GM23338 (cell line): ENCODE measurements at regions not wholly inside any gene's neighbourhood (a gene's known extent, or its start where the extent isn't known, plus 50 kb on each side); places are given as distances from the start of the nearest gene placed in this dataset.

Source experiments
- ATAC-seq: fragments of 200-7000 bp; cut with Tn5 transposase; 3 replicates; pipeline ENCODE4 v1.9.1; 2020
- DNase-seq: peaks from one replicate; pipeline ENCODE4 v3.0.0-alpha.2; 2015; ENCODE audit warnings: low spot score
- H2AFZ ChIP-seq: fragments of 200-600 bp; sonication (generic); 2 replicates; pipeline ENCODE4 v1.8.0; 2016; ENCODE audit warnings: antibody characterized with exemption, mild to moderate bottlenecking, moderate library complexity
- H3F3A ChIP-seq: fragments of 200-600 bp; sonication (generic); replicated peaks from 2 replicates; pipeline ENCODE4 v1.8.0; 2017; ENCODE audit warnings: antibody characterized with exemption, mixed run types, low read depth
- H3K27ac ChIP-seq: fragments of 200-600 bp; sonication (generic); 2 replicates; pipeline ENCODE4 v1.6.1; 2016; ENCODE audit warnings: low read depth
- H3K27me3 ChIP-seq: fragments of 200-600 bp; sonication (generic); 2 replicates; pipeline ENCODE4 v1.8.0; 2016; ENCODE audit warnings: mild to moderate bottlenecking, mixed run types, moderate library complexity; ENCODE audit not compliant: insufficient read depth
- H3K36me3 ChIP-seq: fragments of 200-600 bp; sonication (generic); 2 replicates; pipeline ENCODE4 v1.8.0; 2016; ENCODE audit warnings: mild to moderate bottlenecking; ENCODE audit not compliant: insufficient read depth
- H3K4me1 ChIP-seq: fragments of 200-600 bp; sonication (generic); 2 replicates; pipeline ENCODE4 v1.8.0; 2016; ENCODE audit warnings: mild to moderate bottlenecking, moderate library complexity; ENCODE audit not compliant: insufficient read depth
- H3K4me2 ChIP-seq: fragments of 200-600 bp; sonication (generic); 2 replicates; pipeline ENCODE4 v1.7.1; 2017; ENCODE audit warnings: mixed run types
- H3K4me3 ChIP-seq: fragments of 200-600 bp; sonication (generic); 2 replicates; pipeline ENCODE4 v1.6.1; 2016; ENCODE audit warnings: mixed run types
- H3K79me2 ChIP-seq: fragments of 200-600 bp; sonication (generic); replicated peaks from 2 replicates; pipeline ENCODE4 v1.8.0; 2017; ENCODE audit warnings: mild to moderate bottlenecking; ENCODE audit not compliant: insufficient read depth
- H3K9me2 ChIP-seq: fragments of 200-600 bp; sonication (generic); 2 replicates; pipeline ENCODE4 v1.8.0; 2017; ENCODE audit not compliant: insufficient read depth
- H4K20me1 ChIP-seq: fragments of 200-600 bp; sonication (generic); replicated peaks from 2 replicates; pipeline ENCODE4 v1.8.0; 2017; ENCODE audit warnings: mild to moderate bottlenecking; ENCODE audit not compliant: insufficient read depth
- H3K27ac Mint-ChIP-seq: 2 replicates; pipeline ENCODE4 v1.8.0; 2020; ENCODE audit warnings: inconsistent platforms, mild to moderate bottlenecking, moderate library complexity, mixed read lengths
- H3K27me3 Mint-ChIP-seq: 3 replicates; pipeline ENCODE4 v1.8.0; 2022; ENCODE audit warnings: low read depth, mild to moderate bottlenecking, moderate library complexity, mixed read lengths, inconsistent platforms; ENCODE audit not compliant: insufficient read depth, poor library complexity
- H3K36me3 Mint-ChIP-seq: 3 replicates; pipeline ENCODE4 v1.8.0; 2021; ENCODE audit warnings: low read depth, mild to moderate bottlenecking, inconsistent platforms, moderate library complexity, mixed read lengths
- H3K4me1 Mint-ChIP-seq: 3 replicates; pipeline ENCODE4 v1.8.0; 2020; ENCODE audit warnings: mild to moderate bottlenecking, inconsistent platforms, mixed read lengths
- H3K4me3 Mint-ChIP-seq: 3 replicates; pipeline ENCODE4 v1.8.0; 2021; ENCODE audit warnings: moderate library complexity, mild to moderate bottlenecking, inconsistent platforms, mixed read lengths
- H3K9me3 Mint-ChIP-seq: 3 replicates; pipeline ENCODE4 v1.8.0; 2020; ENCODE audit warnings: moderate library complexity, mild to moderate bottlenecking, inconsistent platforms, mixed read lengths
- CREB1 ChIP-seq: fragments of 250-450 bp; sonication (Bioruptor Pico); IDR thresholded peaks from 2 replicates; pipeline ENCODE4 v1.5.0; 2020; ENCODE audit warnings: low read depth, mild to moderate bottlenecking, moderate library complexity
- CTCF ChIP-seq, 2 experiments: fragments of 200-600 bp in 1 of 2; sonication (generic) in 1 of 2; conservative IDR thresholded peaks; 2 replicates each; pipeline versions ENCODE4 v1.5.1 to v1.6.1; 2016 to 2017; ENCODE audit warnings: antibody characterized with exemption in 2 of 2, low read depth in 2 of 2, mild to moderate bottlenecking in 2 of 2, moderate library complexity in 1 of 2
- ETS1 ChIP-seq: IDR thresholded peaks from 2 replicates; pipeline ENCODE4 v1.6.1; 2016; ENCODE audit warnings: antibody characterized with exemption
- EZH2 ChIP-seq: fragments of 200-600 bp; sonication (generic); IDR thresholded peaks from one replicate; pipeline ENCODE4 v1.8.0; 2017; ENCODE audit warnings: antibody characterized with exemption, mild to moderate bottlenecking, low read depth; ENCODE audit not compliant: unreplicated experiment
- EZH2phosphoT487 ChIP-seq: fragments of 200-600 bp; sonication (generic); IDR thresholded peaks from one replicate; pipeline ENCODE4 v1.8.1; 2018; ENCODE audit warnings: antibody characterized with exemption; ENCODE audit not compliant: unreplicated experiment
- JUNB ChIP-seq: IDR thresholded peaks from one replicate; pipeline ENCODE4 v1.6.1; 2016; ENCODE audit warnings: antibody characterized with exemption; ENCODE audit not compliant: unreplicated experiment
- NANOG ChIP-seq: IDR thresholded peaks from 2 replicates; pipeline ENCODE4 v1.6.1; 2016; ENCODE audit warnings: antibody characterized with exemption, borderline replicate concordance
- POLR2AphosphoS5 ChIP-seq: IDR thresholded peaks from 2 replicates; pipeline ENCODE4 v1.6.1; 2016; ENCODE audit warnings: antibody characterized with exemption, low read depth
- REST ChIP-seq: IDR thresholded peaks from one replicate; pipeline ENCODE4 v1.6.1; 2018; ENCODE audit warnings: antibody characterized with exemption; ENCODE audit not compliant: unreplicated experiment
- STAT1 ChIP-seq: IDR thresholded peaks from one replicate; pipeline ENCODE4 v1.6.1; 2016; ENCODE audit warnings: antibody characterized with exemption; ENCODE audit not compliant: unreplicated experiment
- ZNF114 ChIP-seq: fragments of 250-450 bp; sonication (Bioruptor Pico); IDR thresholded peaks from 2 replicates; pipeline ENCODE4 v1.5.0; 2020; ENCODE audit warnings: mild to moderate bottlenecking, moderate library complexity
- ZNF331 ChIP-seq: fragments of 250-450 bp; sonication (Bioruptor Pico); IDR thresholded peaks from 2 replicates; pipeline ENCODE4 v1.5.0; 2020; ENCODE audit warnings: low read depth, mild to moderate bottlenecking, moderate library complexity
- ZNF462 ChIP-seq: fragments of 250-450 bp; sonication (Bioruptor Pico); IDR thresholded peaks from 2 replicates; pipeline ENCODE4 v1.5.0; 2020; ENCODE audit warnings: mild to moderate bottlenecking, moderate library complexity

GRCh38 chr20:60494476-60494875 lies 536.3 kb downstream of the CDH26 start:
- H3K4me1 Mint-ChIP-seq: peaks cover 22% of the 10 kb centered on the region
- DNase-seq (no peak), ATAC-seq (no peak)
- Histone ChIP-seq H3K27ac (no peak overlapping the region), H3K4me2 (no peak overlapping the region), H3K36me3 (no peaks in the 10 kb centered on the region), H4K20me1 (no peaks in the 10 kb centered on the region), H3F3A (no peaks in the 10 kb centered on the region), H3K9me2 (no peaks in the 10 kb centered on the region), H3K4me1 (no peaks in the 10 kb centered on the region), H3K27me3 (no peaks in the 10 kb centered on the region), H3K79me2 (no peaks in the 10 kb centered on the region), H2AFZ (no peak overlapping the region), H3K4me3 (no peak overlapping the region)
- H3K36me3 Mint-ChIP-seq: no peaks in the 10 kb centered on the region
- no peaks in the 10 kb centered on the region for H3K9me3 Mint-ChIP-seq
- peaks cover 5% of the 10 kb centered on the region for H3K27me3 Mint-ChIP-seq
- H3K4me3 Mint-ChIP-seq: no peak overlapping the region
- TF ChIP-seq ZNF114 (no peak), ETS1 (no peak), STAT1 (no peak), ZNF462 (no peak), EZH2 (no peak), CTCF (conservative IDR thresholded peaks at IDR 0.05; ENCODE audit: low read depth in 2 of 2) (no peak), JUNB (no peak), CREB1 (CRISPR knock-in tag) (no peak), NANOG (no peak), POLR2AphosphoS5 (no peak), ZNF331 (CRISPR knock-in tag) (no peak), EZH2phosphoT487 (no peak), REST (no peak)
- no peak overlapping the region for H3K27ac Mint-ChIP-seq
